H9 (cell line): ENCODE measurements at regions not wholly inside any gene's neighbourhood (a gene's known extent, or its start where the extent isn't known, plus 50 kb on each side); places are given as distances from the start of the nearest gene placed in this dataset.

Source experiments
- DNase-seq: peaks from one replicate; pipeline ENCODE4 v3.0.0-alpha.2; 2017
- H2AFZ ChIP-seq: one replicate; pipeline ENCODE4 v1.6.1; 2013; ENCODE audit warnings: mild to moderate bottlenecking, low read length, control low read depth, moderate library complexity
- H2AK5ac ChIP-seq: 2 replicates; pipeline ENCODE4 v1.6.1; 2013; ENCODE audit warnings: low read length, control low read depth, mixed read lengths; ENCODE audit not compliant: insufficient read length
- H2BK120ac ChIP-seq: one replicate; pipeline ENCODE4 v1.6.1; 2013; ENCODE audit warnings: low read depth, mild to moderate bottlenecking, low read length, control low read depth, inconsistent platforms; ENCODE audit not compliant: poor library complexity, severe bottlenecking
- H2BK12ac ChIP-seq: 2 replicates; pipeline ENCODE4 v1.6.1; 2013; ENCODE audit warnings: low read length, control low read depth, mixed read lengths, low read depth; ENCODE audit not compliant: insufficient read length
- H2BK15ac ChIP-seq: 2 replicates; pipeline ENCODE4 v1.6.1; 2013; ENCODE audit warnings: low read depth, low read length, control low read depth
- H2BK20ac ChIP-seq: one replicate; pipeline ENCODE4 v1.6.1; 2013; ENCODE audit warnings: low read depth, mild to moderate bottlenecking, low read length, control low read depth, inconsistent platforms; ENCODE audit not compliant: poor library complexity, severe bottlenecking
- H2BK5ac ChIP-seq: 2 replicates; pipeline ENCODE4 v1.6.1; 2013; ENCODE audit warnings: low read length, control low read depth, mixed read lengths; ENCODE audit not compliant: insufficient read length
- H3K14ac ChIP-seq: 2 replicates; pipeline ENCODE4 v1.6.1; 2013; ENCODE audit warnings: low read length, control low read depth; ENCODE audit not compliant: insufficient read depth
- H3K18ac ChIP-seq: 2 replicates; pipeline ENCODE4 v1.6.1; 2013; ENCODE audit warnings: low read depth, mild to moderate bottlenecking, mixed read lengths, low read length, control low read depth; ENCODE audit not compliant: insufficient read length
- H3K23ac ChIP-seq: 2 replicates; pipeline ENCODE4 v1.6.1; 2013; ENCODE audit warnings: low read length, control low read depth, mixed read lengths, low read depth; ENCODE audit not compliant: insufficient read length
- H3K23me2 ChIP-seq: 2 replicates; pipeline ENCODE4 v1.6.1; 2013; ENCODE audit warnings: low read depth, mild to moderate bottlenecking, mixed read lengths, low read length, control low read depth; ENCODE audit not compliant: insufficient read length, poor library complexity, severe bottlenecking
- H3K27ac ChIP-seq: 2 replicates; pipeline ENCODE4 v1.5.1; 2013; ENCODE audit warnings: low read length, control low read depth, mixed read lengths, low read depth; ENCODE audit not compliant: insufficient read length
- H3K27me3 ChIP-seq: 2 replicates; pipeline ENCODE4 v1.6.1; 2013; ENCODE audit warnings: low read length, control low read depth, inconsistent platforms; ENCODE audit not compliant: insufficient read depth
- H3K4ac ChIP-seq: 2 replicates; pipeline ENCODE4 v1.6.1; 2013; ENCODE audit warnings: low read depth, mild to moderate bottlenecking, control low read depth, inconsistent platforms, low read length, moderate library complexity
- H3K4me1 ChIP-seq: 2 replicates; pipeline ENCODE4 v1.6.1; 2013; ENCODE audit warnings: low read length, control low read depth, inconsistent platforms; ENCODE audit not compliant: insufficient read depth
- H3K4me2 ChIP-seq: 2 replicates; pipeline ENCODE4 v1.6.1; 2013; ENCODE audit warnings: low read length, control low read depth, mixed read lengths; ENCODE audit not compliant: insufficient read length, insufficient read depth
- H3K56ac ChIP-seq: 2 replicates; pipeline ENCODE4 v1.6.1; 2013; ENCODE audit warnings: low read depth, mild to moderate bottlenecking, mixed read lengths, low read length, control low read depth; ENCODE audit not compliant: insufficient read length
- H3K79me1 ChIP-seq: 2 replicates; pipeline ENCODE4 v1.6.1; 2013; ENCODE audit warnings: low read depth, mild to moderate bottlenecking, moderate library complexity, low read length, control low read depth, inconsistent platforms; ENCODE audit not compliant: insufficient read depth, poor library complexity, severe bottlenecking
- H3K79me2 ChIP-seq: 2 replicates; pipeline ENCODE4 v1.6.1; 2013; ENCODE audit warnings: low read length, control low read depth, inconsistent platforms; ENCODE audit not compliant: insufficient read depth
- H3K9ac ChIP-seq: 2 replicates; pipeline ENCODE4 v1.6.1; 2013; ENCODE audit warnings: low read length, control low read depth, mixed read lengths; ENCODE audit not compliant: insufficient read length; ENCODE audit errors: extremely low read depth
- H3K9me3 ChIP-seq: one replicate; pipeline ENCODE4 v1.6.1; 2013; ENCODE audit warnings: low read depth, low read length, inconsistent platforms; ENCODE audit not compliant: control insufficient read depth
- H3T11ph ChIP-seq: one replicate; pipeline ENCODE4 v1.6.1; 2013; ENCODE audit warnings: mild to moderate bottlenecking, low read length, control low read depth, inconsistent platforms
- H4K20me1 ChIP-seq: one replicate; pipeline ENCODE4 v1.6.1; 2013; ENCODE audit not compliant: control insufficient read depth, insufficient read length, insufficient read depth
- H4K5ac ChIP-seq: 2 replicates; pipeline ENCODE4 v1.6.1; 2013; ENCODE audit warnings: low read depth, mild to moderate bottlenecking, mixed read lengths, low read length, control low read depth; ENCODE audit not compliant: insufficient read length
- H4K8ac ChIP-seq: replicated peaks from 2 replicates; pipeline ENCODE4 v1.6.1; 2013; ENCODE audit warnings: low read length, control low read depth, mixed read lengths, low read depth; ENCODE audit not compliant: insufficient read length
- H4K91ac ChIP-seq: 2 replicates; pipeline ENCODE4 v1.6.1; 2013; ENCODE audit warnings: low read depth, mild to moderate bottlenecking, moderate library complexity, mixed read lengths, low read length, control low read depth; ENCODE audit not compliant: insufficient read length
- H3K27ac Mint-ChIP-seq, 3 experiments: 2 replicates in 2 of 3; 3 replicates in 1 of 3; pipeline ENCODE4 v1.8.0; 2020 to 2021; ENCODE audit warnings: mixed read lengths in 3 of 3, mild to moderate bottlenecking in 1 of 3, moderate library complexity in 1 of 3
- H3K27me3 Mint-ChIP-seq: 2 replicates; pipeline ENCODE4 v1.8.0; 2021; ENCODE audit warnings: low read depth, mild to moderate bottlenecking, moderate library complexity, mixed read lengths
- H3K36me3 Mint-ChIP-seq, 3 experiments: 2 replicates in 2 of 3; 3 replicates in 1 of 3; pipeline ENCODE4 v1.8.0; 2020 to 2021; ENCODE audit warnings: low read depth in 3 of 3, mixed read lengths in 3 of 3; ENCODE audit not compliant: insufficient read depth in 1 of 3
- H3K4me1 Mint-ChIP-seq, 2 experiments: 2 replicates each; pipeline ENCODE4 v1.8.0; 2020; ENCODE audit warnings: mixed read lengths in 2 of 2
- H3K4me3 Mint-ChIP-seq, 2 experiments: 2 replicates in 1 of 2; 3 replicates in 1 of 2; pipeline ENCODE4 v1.8.0; 2020 to 2021; ENCODE audit warnings: mild to moderate bottlenecking in 2 of 2, mixed read lengths in 2 of 2, moderate library complexity in 1 of 2
- H3K9me3 Mint-ChIP-seq, 2 experiments: 2 replicates in 1 of 2; 3 replicates in 1 of 2; pipeline ENCODE4 v1.8.0; 2020; ENCODE audit warnings: mild to moderate bottlenecking in 2 of 2, mixed read lengths in 2 of 2, moderate library complexity in 1 of 2
- CTCF ChIP-seq: fragments of 200-600 bp; sonication (generic); conservative IDR thresholded peaks from 3 replicates; pipeline ENCODE4 v1.8.0; 2021; ENCODE audit warnings: antibody characterized with exemption, mild to moderate bottlenecking
- WGBS: extraction: QIAGEN DNeasy Blood & Tissue Kit; methylation state at CpG from one replicate; pipeline ENCODE4 v1.1.7; 2013; ENCODE audit warnings: missing lambda C conversion rate, low lambda C conversion rate, mixed read lengths; ENCODE audit not compliant: insufficient read length; ENCODE audit errors: extremely low coverage; 5-methylcytosine and 5-hydroxymethylcytosine counted together

GRCh38 chr3:152998591-152998990 is 163.4 kb upstream of the RAP2B start:
- H3K4me2 ChIP-seq = no peak overlapping the region
- H3K4ac ChIP-seq = no peak overlapping the region
- H3K14ac ChIP-seq = no peak overlapping the region
- H3K18ac ChIP-seq = no peak overlapping the region
- no peak overlapping the region for H3K27ac ChIP-seq
- H3K27me3 ChIP-seq = no peaks in the 10 kb centered on the region
- no peaks in the 10 kb centered on the region for H3K4me1 ChIP-seq
- H4K20me1 ChIP-seq = no peaks in the 10 kb centered on the region
- no peak overlapping the region for H2BK20ac ChIP-seq
- H3T11ph ChIP-seq = no peak overlapping the region
- Mint-ChIP-seq H3K4me1 (0 out of 4 replicates have a peak, but pooled peaks cover 0 to 3% of the 10 kb centered on the region in 2 experiments), H3K9me3 (peaks cover 0 to 2% of the 10 kb centered on the region in 2 experiments; a peak in 1 of 5 replicates), H3K27ac (no peak overlapping the region; a peak in 1 of 7 replicates), H3K27me3 (no peaks in the 10 kb centered on the region), H3K4me3 (no peak overlapping the region), H3K36me3 (no peaks in the 10 kb centered on the region)
- no peak for DNase-seq
- no peak overlapping the region for H4K5ac ChIP-seq
- no peak for TF ChIP-seq CTCF
- no peak overlapping the region for H2BK5ac ChIP-seq
- H3K56ac ChIP-seq = no peak overlapping the region
- no peak overlapping the region for H2AK5ac ChIP-seq
- H2BK15ac ChIP-seq = no peak overlapping the region
- no peak overlapping the region for H4K8ac ChIP-seq
- no peak overlapping the region for H2BK12ac ChIP-seq
- H4K91ac ChIP-seq = no peak overlapping the region
- WGBS = no CpG with 5 or more reads among the region's 4 CpGs
- no peak overlapping the region for H3K23ac ChIP-seq
- no peaks in the 10 kb centered on the region for H3K79me2 ChIP-seq
- no peaks in the 10 kb centered on the region for H3K23me2 ChIP-seq
- no peaks in the 10 kb centered on the region for H3K9me3 ChIP-seq
- H3K79me1 ChIP-seq = no peaks in the 10 kb centered on the region
- H3K9ac ChIP-seq = no peak overlapping the region
- no peak overlapping the region for H2BK120ac ChIP-seq
- no peak overlapping the region for H2AFZ ChIP-seq
